ENCODE measurements at regions not wholly inside any gene's neighbourhood (a gene's known extent, or its start where the extent isn't known, plus 50 kb on each side); places are given as distances from the start of the nearest gene placed in this dataset.

GRCh38 chr1:25020851-25021590 lies 90.9 kb upstream of the RUNX3 start:
- no peak for DNase-seq

DNA sequence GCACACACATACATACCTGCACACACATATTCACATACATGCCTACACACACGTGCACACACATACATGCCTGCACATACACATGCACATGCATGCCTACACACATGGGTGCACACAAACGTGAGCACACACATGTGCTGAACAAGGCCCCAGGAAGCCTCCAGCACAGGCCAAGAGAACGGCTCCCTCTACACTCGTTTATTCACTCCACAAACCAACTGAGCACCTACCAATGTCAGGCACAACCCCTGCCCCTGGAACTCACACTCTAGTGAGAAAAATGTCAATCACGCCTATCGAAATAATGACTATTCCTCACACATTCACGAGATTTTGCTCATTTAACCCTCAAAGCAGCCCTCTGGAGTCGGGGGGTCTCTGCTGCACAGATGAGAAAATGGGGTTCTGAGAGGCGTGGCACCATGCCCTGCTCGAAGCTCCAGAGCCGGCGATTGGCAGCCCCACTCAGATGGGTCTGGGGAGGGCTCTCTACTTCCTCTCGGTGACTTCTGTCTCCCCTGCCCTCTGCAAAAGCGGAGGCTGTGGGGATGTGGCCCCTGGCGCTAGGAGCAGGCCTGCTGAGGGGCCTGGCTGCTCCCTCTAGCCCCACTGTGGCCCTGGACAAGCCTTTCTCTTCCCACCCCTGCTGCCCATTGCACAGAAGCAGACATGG lies 90.2 kb upstream of the RUNX3 start:
- no peak for DNase-seq

- DNase-seq = no peak
Observed at GRCh38 chr1:25019337-25020172, 89.5 kb upstream of the RUNX3 start.

GRCh38 chr1:25018943-25019336 lies 88.9 kb upstream of the RUNX3 start:
- DNase-seq = no peak

DNA sequence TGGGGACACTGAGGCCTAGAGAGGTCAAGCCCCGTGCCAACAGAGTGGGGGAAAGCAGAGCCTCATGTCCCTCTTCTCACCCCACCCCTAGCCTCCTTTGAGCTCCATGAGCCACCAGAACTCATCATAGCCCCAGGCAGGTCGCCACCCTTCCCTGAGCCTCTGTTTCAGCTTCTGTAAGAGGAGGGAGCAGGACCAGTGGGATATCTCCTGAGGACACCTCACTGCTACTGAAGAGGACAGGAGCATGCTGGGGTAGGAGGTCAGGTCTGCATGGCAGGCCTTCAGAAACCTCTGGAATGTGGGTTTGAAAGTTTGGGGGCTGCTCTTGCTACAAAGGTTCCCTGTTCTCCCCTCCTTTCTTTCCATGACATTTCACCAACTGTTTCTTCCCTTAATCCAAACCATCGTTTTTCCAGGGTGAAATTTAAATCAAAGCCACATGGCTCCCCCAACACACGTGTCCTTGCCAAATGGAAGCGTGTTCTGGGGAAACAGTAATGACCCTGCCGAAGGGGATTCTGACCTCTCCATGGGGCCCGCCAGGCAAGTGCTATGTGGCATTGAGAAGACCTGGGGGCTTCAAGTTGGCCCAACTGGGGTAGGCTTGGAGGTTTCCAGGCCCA lies 88.1 kb upstream of the RUNX3 start:
- no peak for DNase-seq

DNA sequence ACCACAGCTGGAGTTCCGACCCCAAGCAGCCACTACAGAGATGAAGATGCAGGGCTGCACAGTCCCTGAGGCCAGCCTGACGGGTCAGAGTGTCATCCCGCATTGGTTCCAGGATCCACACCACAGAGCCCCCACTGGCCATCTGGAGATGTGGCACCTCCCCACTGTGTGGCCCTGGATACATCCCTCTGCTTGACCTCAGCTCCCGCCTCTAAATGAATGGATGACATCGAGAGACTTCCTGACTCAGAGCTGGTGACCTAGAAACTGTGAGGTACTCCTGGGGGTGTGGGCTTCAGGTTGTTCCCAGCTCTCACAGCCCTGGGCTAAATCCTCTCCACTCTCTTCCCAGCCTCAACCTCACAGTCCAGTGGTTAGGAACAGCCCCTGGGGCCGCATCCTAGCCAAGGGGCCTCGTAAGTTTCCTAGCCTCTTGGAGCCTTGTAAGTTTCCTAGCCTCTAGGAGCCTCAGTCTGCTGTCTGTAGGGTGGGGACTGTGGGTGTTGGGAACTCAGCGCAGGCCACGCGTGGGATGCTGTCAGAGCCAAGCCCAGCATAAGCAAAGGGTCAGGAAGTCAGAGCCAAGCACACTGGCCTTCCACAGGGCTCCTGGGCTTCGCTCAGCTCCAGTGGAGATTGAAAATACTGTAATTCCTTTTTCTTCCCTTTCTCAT lies 87.5 kb upstream of the RUNX3 start:
- DNase-seq = peak; percentile 46

- DNase-seq = no peak
Observed at GRCh38 chr1:25012966-25013962, 83.2 kb upstream of the RUNX3 start.

DNA sequence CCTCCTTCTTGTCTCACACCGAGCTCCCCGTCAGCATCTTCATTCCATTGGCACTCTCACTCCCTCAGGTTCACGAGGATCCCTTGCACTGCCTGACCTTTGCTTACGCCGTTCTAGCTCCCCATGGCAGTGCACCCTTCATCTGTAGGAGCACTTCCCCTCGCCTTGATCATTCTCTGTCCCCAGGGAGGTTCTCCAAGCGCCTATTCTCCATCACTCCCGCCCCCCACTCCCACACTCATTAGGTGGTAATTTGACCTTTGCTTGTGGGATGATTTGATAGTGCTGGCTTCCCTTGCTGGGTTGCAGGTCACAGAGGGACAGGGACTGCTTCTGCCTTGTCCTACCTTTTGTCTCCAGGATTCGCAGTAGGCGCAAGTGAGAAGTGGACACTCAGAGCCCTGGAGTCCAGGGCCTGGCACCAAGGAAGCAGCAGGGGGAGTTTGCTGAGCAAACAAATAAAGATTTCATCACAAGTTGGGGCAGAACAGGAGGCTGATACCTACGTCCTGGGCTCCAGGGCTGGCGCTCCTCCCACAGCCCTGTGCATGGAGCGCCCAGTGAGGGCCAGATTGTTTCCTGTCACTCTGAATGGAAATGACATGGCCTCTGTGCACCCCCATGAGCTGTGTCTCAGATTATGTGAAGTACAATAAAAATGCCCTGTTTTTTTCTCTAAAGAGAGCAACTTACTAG lies 82.0 kb upstream of the RUNX3 start:
- DNase-seq = no peak

DNA sequence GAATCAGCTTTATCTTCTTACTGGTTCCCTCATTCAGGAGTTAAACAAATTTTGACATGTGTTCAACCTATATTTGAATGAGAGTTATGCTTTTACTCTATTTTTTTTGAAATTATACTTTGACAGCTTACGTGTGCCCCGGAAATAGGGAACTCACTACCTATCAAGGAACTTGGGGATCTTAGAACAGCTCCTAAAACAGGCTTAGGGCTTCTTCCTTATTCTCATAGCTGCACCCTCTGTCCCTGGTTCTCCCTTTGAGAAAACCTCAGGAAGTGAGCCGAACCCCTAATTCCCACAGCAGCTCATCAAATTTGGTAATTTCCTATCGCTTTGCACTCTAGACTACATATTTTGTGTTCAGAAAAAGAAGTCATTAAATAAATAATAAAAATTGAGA lies 81.2 kb upstream of the RUNX3 start:
- no peak for DNase-seq

- peak; percentile 74 for DNase-seq
Observed at GRCh38 chr1:25009671-25010262, 79.7 kb upstream of the RUNX3 start.

DNA sequence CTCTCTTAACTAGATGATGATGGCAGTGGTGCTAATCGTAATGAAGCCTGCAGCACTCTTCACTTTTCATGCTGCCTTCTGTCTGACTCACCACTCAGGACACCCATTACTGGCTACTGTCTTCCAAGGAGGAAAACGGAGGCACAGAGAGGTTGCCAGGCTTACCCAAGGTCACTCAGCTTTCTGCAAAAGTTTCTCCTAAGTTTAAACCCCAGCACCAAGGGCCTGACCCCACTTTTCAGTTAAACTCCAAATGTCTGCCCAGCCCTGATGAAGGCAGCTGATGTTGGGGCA lies 78.1 kb upstream of the RUNX3 start:
- no peak for DNase-seq

DNA sequence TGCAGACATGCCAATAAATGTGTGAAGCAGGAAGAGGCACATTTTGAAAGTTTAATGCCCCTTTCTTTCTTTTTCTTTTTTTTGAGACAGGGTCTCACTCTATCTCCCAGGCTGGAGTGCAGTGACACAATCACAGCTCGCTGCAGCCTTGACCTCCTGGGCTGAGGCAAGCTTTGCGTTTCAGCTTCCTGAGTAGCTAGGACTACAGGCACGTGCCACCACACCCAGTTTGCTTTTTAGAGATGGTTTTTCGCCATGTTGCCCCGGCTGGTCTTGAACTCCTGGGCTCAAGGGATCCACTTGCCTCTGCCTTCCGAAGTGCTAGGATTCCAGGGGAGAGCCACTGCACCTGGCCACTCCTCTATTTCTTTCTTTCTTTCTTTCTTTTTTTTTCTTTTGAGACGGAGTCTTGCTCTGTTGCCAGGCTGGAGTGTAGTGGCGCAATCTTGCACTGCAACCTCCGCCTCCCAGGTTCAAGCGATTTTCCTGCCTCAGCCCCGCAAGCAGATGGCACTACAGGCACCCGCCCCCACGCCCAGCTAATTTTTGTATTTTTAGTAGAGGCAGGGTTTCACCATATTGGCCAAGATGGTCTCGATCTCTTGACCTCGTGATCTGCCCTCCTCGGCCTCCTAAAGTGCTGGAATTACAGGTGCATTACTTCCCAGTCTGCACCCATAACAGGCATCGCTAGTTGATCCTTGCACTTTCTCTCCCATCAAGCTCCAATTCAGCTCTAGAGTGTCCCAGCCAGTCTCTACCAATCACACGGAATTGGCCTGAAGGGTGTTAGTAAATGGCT lies 77.5 kb upstream of the RUNX3 start:
- peak; percentile 41 for DNase-seq

DNA sequence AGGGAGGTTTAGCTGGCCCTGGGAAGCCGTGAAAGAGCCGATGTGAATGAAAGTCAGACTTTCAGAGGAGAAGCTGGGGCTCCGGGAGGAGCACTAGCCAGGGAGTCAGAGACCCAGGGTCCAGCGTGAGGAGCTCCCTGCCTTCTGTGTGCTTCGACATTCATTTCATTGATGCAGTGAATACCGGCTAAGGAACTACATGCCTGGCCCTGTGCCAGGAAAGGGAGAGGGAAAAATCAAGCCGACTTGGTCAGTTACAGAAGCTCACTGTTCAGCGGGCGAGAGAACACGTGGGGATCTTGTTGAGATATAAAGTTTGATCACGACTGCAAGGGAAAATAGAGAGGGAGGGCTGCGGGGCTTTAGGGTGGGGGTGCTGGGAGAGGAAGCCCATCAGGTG lies 76.7 kb upstream of the RUNX3 start:
- DNase-seq = peak; percentile 35

DNA sequence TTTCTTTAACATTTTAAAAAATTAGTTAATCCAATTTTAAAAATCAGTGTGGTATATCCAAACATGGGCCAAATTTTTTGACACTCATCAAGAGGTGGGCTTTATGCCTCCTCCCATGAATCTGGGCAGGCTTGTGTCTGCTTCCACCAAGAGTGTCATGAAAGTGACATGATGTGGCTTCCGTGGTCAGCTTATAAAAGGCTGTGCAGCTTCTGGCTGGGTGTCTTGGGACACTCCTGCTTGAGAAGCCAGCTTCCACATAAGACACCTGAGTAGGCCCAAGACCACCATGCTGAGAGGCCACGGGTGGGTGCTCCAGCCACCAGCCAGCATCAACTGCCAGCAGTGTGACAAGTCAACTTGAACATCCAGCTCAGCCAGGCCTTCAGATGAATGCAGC lies 74.3 kb upstream of the RUNX3 start:
- DNase-seq = no peak

- no peak for DNase-seq
Observed at GRCh38 chr1:25003457-25004190, 73.5 kb upstream of the RUNX3 start.

- DNase-seq = no peak
Observed at GRCh38 chr1:25003000-25003399, 72.9 kb upstream of the RUNX3 start.

- DNase-seq = no peak
Observed at GRCh38 chr1:25001125-25001915, 71.2 kb upstream of the RUNX3 start.

- DNase-seq = no peak
Observed at GRCh38 chr1:24999906-25000305, 69.8 kb upstream of the RUNX3 start.
